ENCODE measurements at regions not wholly inside any gene's neighbourhood (a gene's known extent, or its start where the extent isn't known, plus 50 kb on each side); places are given as distances from the start of the nearest gene placed in this dataset.

- TF ChIP-seq POLR2A (IDR thresholded peaks at IDR 0.05; ENCODE audit: low read length) (no peak), GATA1 (IDR thresholded peaks at IDR 0.05; ENCODE audit: low read depth, low read length) (no peak)
Observed at GRCh38 chr2:186302263-186302662, 183.8 kb upstream of the ZC3H15 start.
